Skin of body (tissue), 1 donor: ENCODE measurements at regions not wholly inside any gene's neighbourhood (a gene's known extent, or its start where the extent isn't known, plus 50 kb on each side); places are given as distances from the start of the nearest gene placed in this dataset.

Experiments used
- DNase-seq: peaks from one replicate; lab custom pipeline; 2025; lab: John Stamatoyannopoulos, UW

GRCh38 chr3:113136071-113136470 lies 75.3 kb upstream of the BOC start:
- peak; percentile 54 for DNase-seq

DNA sequence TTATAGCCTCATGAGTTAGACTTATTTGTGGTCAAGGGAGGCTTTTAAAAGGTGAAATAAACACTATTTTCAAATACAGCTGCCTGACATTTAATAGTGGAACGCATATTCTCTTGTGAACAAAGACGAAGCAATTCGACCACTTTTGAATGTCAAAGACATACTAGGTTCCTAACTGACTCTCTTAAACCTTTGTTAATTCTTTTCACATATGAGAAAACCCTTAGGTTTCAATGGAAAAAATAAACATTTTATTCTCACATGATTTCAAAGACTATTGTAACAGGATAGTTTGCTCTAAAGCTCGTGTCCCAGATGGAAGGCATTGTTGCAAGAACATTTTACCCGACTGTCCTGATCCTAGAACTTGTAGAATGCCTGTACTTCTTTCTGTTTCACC lies 74.8 kb upstream of the BOC start:
- no peak for DNase-seq

- DNase-seq, result no peak
Measured at GRCh38 chr3:113138839-113139743, 72.3 kb upstream of the BOC start.

DNA sequence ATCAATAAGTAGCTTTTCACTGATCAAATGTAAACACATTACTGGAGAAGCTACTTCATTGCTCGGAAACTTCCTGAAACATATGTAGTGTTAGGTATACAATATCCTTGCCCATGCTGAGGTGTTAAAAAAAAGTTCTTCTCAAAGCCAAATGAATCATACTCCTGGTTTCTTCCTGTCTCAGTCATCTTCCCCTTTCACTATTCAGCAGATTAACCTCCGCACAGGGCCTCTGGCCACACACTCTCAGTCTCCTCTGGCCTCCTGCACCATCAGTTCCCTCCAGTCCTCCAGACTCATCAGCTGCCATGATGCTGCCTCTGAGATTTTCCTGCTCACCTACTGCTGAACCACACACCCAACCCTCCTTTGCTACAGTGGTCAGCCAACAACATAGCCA lies 70.5 kb upstream of the BOC start:
- no peak for DNase-seq

DNA sequence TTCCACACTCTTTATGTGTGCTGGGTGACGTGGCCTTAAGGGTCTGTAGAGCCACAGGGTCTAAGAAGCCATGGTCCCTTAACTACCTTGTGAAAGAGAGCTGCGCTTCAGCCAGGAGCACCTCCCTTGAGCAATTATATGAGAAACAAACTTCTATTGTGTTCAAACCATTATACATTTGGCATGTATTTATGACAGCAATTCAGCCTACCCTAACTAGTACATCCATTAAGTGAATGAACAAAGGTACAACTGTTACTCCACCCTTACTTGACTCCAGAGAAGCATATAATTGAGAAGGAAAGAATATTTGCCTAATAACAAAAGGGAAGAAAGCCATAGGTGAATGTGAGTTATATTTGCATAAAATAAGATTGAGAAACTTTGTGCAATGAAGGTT lies 69.8 kb upstream of the BOC start:
- no peak for DNase-seq

DNA sequence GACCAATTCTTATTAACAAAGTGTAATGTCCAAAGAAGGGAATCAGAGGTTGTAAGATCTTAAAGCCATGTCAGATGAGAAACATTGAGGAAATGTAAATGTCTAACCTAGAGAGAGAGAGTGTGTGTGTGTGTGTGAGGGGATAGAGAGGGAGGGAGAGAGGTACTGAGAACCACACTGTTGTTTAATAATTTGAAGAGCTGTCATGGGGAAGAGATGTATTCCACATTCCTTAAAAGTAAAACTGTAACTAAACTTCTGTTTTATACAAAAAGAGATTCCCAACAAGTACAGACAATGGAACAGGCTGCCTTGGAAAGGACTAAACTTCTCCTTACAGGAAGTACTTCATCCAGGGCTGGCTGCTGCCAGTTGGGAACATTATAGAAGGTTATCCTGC lies 68.9 kb upstream of the BOC start:
- DNase-seq, result no peak

DNA sequence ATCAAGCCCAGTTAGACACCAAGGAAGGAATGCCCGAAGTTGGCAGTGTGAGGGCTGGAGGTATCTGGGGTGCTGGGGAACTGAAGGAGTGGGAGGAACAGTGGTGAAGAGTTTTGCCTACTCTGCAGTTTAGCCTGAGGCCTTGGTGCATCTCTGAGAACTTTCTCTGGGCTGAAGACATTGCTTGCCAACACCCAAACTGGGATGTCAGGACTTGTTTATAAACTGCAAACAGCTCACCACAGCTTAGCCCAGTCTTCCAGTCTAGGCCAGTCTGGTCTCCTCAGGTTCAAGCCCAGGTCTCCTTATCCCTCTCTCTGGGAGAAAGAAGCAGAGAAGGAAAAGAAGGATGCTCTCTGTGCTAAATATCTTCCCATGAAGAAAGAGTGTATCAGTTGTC lies 68.0 kb upstream of the BOC start:
- no peak for DNase-seq

DNA sequence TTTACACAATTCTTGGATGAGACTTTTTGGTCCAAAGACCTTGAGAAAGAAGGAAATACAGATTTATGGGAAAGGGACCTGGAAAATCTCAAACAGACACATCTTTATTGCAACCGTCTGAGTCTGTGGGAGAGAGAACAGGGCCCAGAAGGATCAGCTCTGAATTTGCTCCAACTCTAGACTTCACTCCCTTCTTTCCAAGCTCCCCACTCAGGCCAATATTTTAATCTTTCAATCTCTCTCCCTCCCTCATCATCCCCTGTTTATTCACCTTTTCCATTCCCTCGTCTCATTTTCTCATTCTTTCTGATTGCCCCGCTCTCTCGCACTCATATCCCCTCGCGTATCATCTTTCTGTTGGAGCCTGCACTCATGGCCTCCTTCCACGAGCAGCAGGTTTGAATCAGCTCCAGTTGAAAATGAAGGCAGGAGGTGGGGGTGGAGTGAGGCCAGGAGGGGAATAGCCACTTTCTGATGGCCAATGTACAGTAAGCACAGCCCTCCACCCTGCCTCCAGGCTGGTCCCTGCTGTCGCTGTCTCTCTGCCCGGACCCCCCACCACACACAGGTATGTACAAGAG lies 63.6 kb upstream of the BOC start:
- peak; percentile 91 for DNase-seq

- DNase-seq, result peak; percentile 88
Measured at GRCh38 chr3:113148284-113148683, 63.1 kb upstream of the BOC start.

- DNase-seq, result no peak
Measured at GRCh38 chr3:113150250-113150649, 61.1 kb upstream of the BOC start.

DNA sequence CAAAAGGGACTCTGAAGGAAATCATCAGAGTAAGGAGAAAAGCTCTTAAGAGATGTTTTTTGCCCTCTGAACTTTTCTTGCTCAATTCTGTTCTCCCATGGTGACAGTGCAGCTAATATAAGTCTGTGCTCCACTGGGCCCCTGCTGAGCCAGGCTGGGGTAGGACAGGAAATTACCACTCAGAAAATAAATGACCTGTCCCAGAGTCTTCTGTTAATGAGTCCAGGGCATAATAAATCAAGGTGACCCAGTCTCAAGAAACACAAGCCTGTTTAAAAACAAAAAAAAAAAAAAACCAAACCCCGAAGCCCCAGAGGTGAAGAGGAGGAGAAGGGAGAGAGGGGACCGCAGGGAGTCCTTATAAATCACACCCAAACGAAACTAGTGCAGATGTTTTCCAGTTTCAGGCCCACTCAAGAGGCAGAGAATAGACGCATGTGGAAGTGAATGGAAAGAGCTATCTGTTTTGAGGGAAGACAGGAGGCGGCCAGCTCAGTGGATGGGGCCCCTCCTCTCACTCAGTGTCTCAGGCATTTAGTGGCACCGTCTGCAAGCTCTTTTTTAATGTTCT lies 59.8 kb upstream of the BOC start:
- peak; percentile 75 for DNase-seq

DNA sequence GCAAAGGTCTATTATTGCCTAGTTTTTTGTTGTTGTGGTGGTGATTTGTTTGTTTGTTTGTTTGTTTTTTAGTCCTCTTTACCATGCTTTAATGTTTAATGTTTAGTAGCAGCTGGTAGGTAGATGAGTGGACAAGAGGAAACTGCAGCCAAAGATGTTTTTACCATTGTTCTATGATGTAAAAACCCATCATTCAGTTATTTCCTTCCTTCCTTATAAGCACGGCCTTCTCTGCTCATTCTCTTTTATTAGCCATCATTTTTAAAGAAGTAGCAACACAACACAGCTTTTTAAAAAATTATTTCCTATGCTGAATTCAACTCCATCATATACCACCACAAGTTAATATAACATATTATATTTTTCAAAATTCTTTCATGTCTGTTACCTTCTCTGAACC lies 58.5 kb upstream of the BOC start:
- DNase-seq, result no peak

GRCh38 chr3:113153499-113154107 lies 57.8 kb upstream of the BOC start:
- no peak for DNase-seq

GRCh38 chr3:113156816-113157333 lies 54.5 kb upstream of the BOC start:
- no peak for DNase-seq

- peak; percentile 90 for DNase-seq
Measured at GRCh38 chr3:113157408-113158030, 53.8 kb upstream of the BOC start.

DNA sequence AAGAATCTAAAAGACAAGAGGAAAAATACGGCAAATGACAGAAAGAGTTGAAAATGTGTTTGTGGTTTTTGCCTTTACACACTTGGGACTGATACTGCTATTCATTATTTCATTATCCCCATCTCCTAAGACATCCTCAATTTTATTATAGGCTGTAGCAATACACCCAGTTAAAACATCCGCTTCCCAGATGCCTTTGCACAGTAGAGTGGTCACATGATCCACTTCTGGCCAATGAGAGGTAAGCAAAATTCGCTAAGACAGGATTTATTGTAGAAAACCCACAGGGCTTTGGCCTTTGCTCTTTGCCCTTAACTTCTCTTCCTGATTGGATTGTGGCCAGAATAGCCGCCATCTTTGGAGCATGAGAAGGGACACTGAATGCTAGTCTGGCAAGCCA lies 53.2 kb upstream of the BOC start:
- DNase-seq, result peak; percentile 90
